ENCODE measurements at regions not wholly inside any gene's neighbourhood (a gene's known extent, or its start where the extent isn't known, plus 50 kb on each side); places are given as distances from the start of the nearest gene placed in this dataset.

- FAIRE-seq (no peak), DNase-seq (ENCODE audit: low read depth, low spot score) (no peak)
- intact Hi-C loops (cut with micrococcal nuclease) (no loop called here), dilution Hi-C loops (cut with MboI; ENCODE audit: extremely low pct_ligation_motif_present, low sequenced_read_pairs) (no loop called here)
- Histone ChIP-seq H3K27ac (ENCODE audit: insufficient read depth, low read depth, low read length) (no peak overlapping the region), H3K9ac (replicated peaks; ENCODE audit: extremely low read depth, insufficient read depth, low read length) (no peak overlapping the region), H3K4me3 (replicated peaks in 1 of 3; ENCODE audit: insufficient read depth in 1 of 3, low read depth in 1 of 3, low read length in 3 of 3) (no peak overlapping the region), H2AFZ (ENCODE audit: low read depth, low read length) (no peak overlapping the region), H3K9me3 (replicated peaks; ENCODE audit: control insufficient read depth, insufficient read depth, low read length) (no peaks in the 10 kb centered on the region), H3K36me3 (ENCODE audit: control insufficient read depth in 2 of 2, extremely low read depth in 1 of 2, insufficient read depth in 2 of 2, low read length in 2 of 2) (no peaks in the 10 kb centered on the region), H3K9me1 (replicated peaks; ENCODE audit: control insufficient read depth, extremely low read depth, insufficient read depth, low read length) (no peaks in the 10 kb centered on the region), H4K20me1 (replicated peaks; ENCODE audit: control insufficient read depth, extremely low read depth, insufficient read depth, low read length) (no peaks in the 10 kb centered on the region), H3K79me2 (ENCODE audit: control insufficient read depth, insufficient read depth, low read length) (no peaks in the 10 kb centered on the region), H3K4me2 (ENCODE audit: insufficient read depth, low read length) (no peak overlapping the region), H3K4me1 (ENCODE audit: control insufficient read depth, extremely low read depth, insufficient read depth, low read length) (no peaks in the 10 kb centered on the region), H3K27me3 (ENCODE audit: control insufficient read depth in 2 of 2, insufficient read depth in 2 of 2, low read length in 2 of 2) (no peaks in the 10 kb centered on the region)
- no TSS peak for BruUV-seq (replicated peaks)
- TF ChIP-seq EZH2 (IDR thresholded peaks at IDR 0.05; ENCODE audit: borderline replicate concordance, low read depth, low read length, severe bottlenecking) (no peak), GATA2 (IDR thresholded peaks at IDR 0.05; ENCODE audit: insufficient read depth, insufficient read length, low read depth, low read length) (no peak), MYC (IDR thresholded peaks at IDR 0.05; ENCODE audit: low read depth, low read length) (no peak), POLR2AphosphoS5 (IDR thresholded peaks at IDR 0.05; ENCODE audit: insufficient read depth, low read depth, low read length) (no peak), JUN (IDR thresholded peaks at IDR 0.05; ENCODE audit: borderline replicate concordance, insufficient read depth, insufficient read length, low read depth) (no peak), FOS (IDR thresholded peaks at IDR 0.05; ENCODE audit: borderline replicate concordance, insufficient read depth, low read length) (no peak), MAX (IDR thresholded peaks at IDR 0.05; ENCODE audit: insufficient read depth, insufficient read length) (no peak), POLR2A (IDR thresholded peaks at IDR 0.05; ENCODE audit: low read depth, low read length) (no peak), CTCF (IDR thresholded peaks at IDR 0.05; ENCODE audit: extremely low read depth in 1 of 2, insufficient read depth in 1 of 2, low read depth in 1 of 2, low read length in 2 of 2) (no peak)
- CTCF ChIA-PET, result no interaction called here
- POLR2A ChIA-PET, result no interaction called here
Observed at GRCh38 chr2:183656121-183656520, 531.9 kb downstream of the NUP35 start.

Measured in endothelial cell of umbilical vein (primary cell).